H1 (cell line): ENCODE measurements at regions not wholly inside any gene's neighbourhood (a gene's known extent, or its start where the extent isn't known, plus 50 kb on each side); places are given as distances from the start of the nearest gene placed in this dataset.

ENCODE experiments used
- CTCF ChIA-PET: fragments of 300-600 bp; sonication (Branson Sonifier 250); formaldehyde crosslinking; loops from one replicate; lab custom pipeline; 2021; ENCODE audit not compliant: partially characterized antibody; lab: Charles Lee
- POLR2A ChIA-PET: fragments of 300-600 bp; sonication (Branson Sonifier 250); formaldehyde crosslinking; loops from one replicate; lab custom pipeline; 2021; ENCODE audit warnings: inconsistent platforms; ENCODE audit not compliant: partially characterized antibody; lab: Charles Lee
- DNase-seq, 2 experiments: peaks; one replicate each; pipeline versions ENCODE4 v3.0.0 to v3.0.0-alpha.2; 2010 to 2022; ENCODE audit warnings: low spot score in 2 of 2, low read depth in 1 of 2, mixed read lengths in 1 of 2
- FAIRE-seq: peaks from 2 replicates; lab custom pipeline; 2011; peaks lifted over from hg19 to GRCh38; lab: Jason Lieb, UNC
- H2AFZ ChIP-seq: 2 replicates; pipeline ENCODE4 v1.8.1; 2012; ENCODE audit warnings: low read length, inconsistent platforms
- H2AK5ac ChIP-seq: 2 replicates; pipeline ENCODE4 v1.6.1; 2013; ENCODE audit warnings: low read depth, low read length
- H2BK120ac ChIP-seq: replicated peaks from 2 replicates; pipeline ENCODE3; 2013; ENCODE audit warnings: low read depth, low read length, inconsistent platforms
- H2BK12ac ChIP-seq: 2 replicates; pipeline ENCODE4 v1.6.1; 2013; ENCODE audit warnings: low read depth, low read length
- H2BK15ac ChIP-seq: 2 replicates; pipeline ENCODE4 v1.6.1; 2013; ENCODE audit warnings: low read length
- H2BK20ac ChIP-seq: 2 replicates; pipeline ENCODE4 v1.6.1; 2013; ENCODE audit warnings: low read length
- H2BK5ac ChIP-seq: 2 replicates; pipeline ENCODE4 v1.6.1; 2013; ENCODE audit warnings: low read depth, low read length
- H3K14ac ChIP-seq: 2 replicates; pipeline ENCODE4 v1.6.1; 2013; ENCODE audit warnings: inconsistent platforms; ENCODE audit not compliant: insufficient read length
- H3K18ac ChIP-seq: 2 replicates; pipeline ENCODE4 v1.6.1; 2013; ENCODE audit warnings: low read length; ENCODE audit errors: extremely low read depth
- H3K23ac ChIP-seq: 2 replicates; pipeline ENCODE4 v1.6.1; 2013; ENCODE audit warnings: inconsistent platforms; ENCODE audit not compliant: insufficient read length
- H3K23me2 ChIP-seq: 2 replicates; pipeline ENCODE4 v1.6.1; 2013; ENCODE audit warnings: low read depth, low read length
- H3K27ac ChIP-seq: 2 replicates; pipeline ENCODE4 v1.6.1; 2011; ENCODE audit warnings: low read depth, low read length, inconsistent platforms
- H3K27me3 ChIP-seq, 4 experiments: replicated peaks in 1 of 4; 1 replicate in 1 of 4; 2 replicates in 3 of 4; pipeline versions ENCODE4 v1.6.1 to v1.8.1; 2011 to 2013; ENCODE audit warnings: low read length in 3 of 4, mild to moderate bottlenecking in 3 of 4, inconsistent platforms in 2 of 4, mixed read lengths in 2 of 4, moderate library complexity in 1 of 4; ENCODE audit not compliant: control insufficient read depth in 3 of 4, insufficient read depth in 3 of 4; ENCODE audit errors: extremely low read depth in 1 of 4
- H3K36me3 ChIP-seq, 4 experiments: 2 replicates each; pipeline versions ENCODE4 v1.6.1 to v1.8.1; 2011 to 2013; ENCODE audit warnings: mild to moderate bottlenecking in 4 of 4, low read length in 3 of 4, moderate library complexity in 2 of 4, control low read depth in 1 of 4, inconsistent platforms in 1 of 4; ENCODE audit not compliant: insufficient read depth in 4 of 4, control insufficient read depth in 2 of 4
- H3K4ac ChIP-seq: replicated peaks from 2 replicates; pipeline ENCODE3; 2013; ENCODE audit warnings: low read length, low read depth, mixed read lengths, inconsistent platforms; ENCODE audit not compliant: insufficient read length
- H3K4me1 ChIP-seq, 4 experiments: replicated peaks in 1 of 4; 1 replicate in 1 of 4; 2 replicates in 3 of 4; pipeline versions ENCODE4 v1.6.1 to v1.8.1; 2011 to 2013; ENCODE audit warnings: low read length in 3 of 4, inconsistent platforms in 2 of 4, mixed read lengths in 1 of 4; ENCODE audit not compliant: insufficient read depth in 4 of 4, control insufficient read depth in 3 of 4
- H3K4me2 ChIP-seq, 2 experiments: 2 replicates each; pipeline versions ENCODE4 v1.6.1 to v1.8.1; 2011 to 2013; ENCODE audit warnings: low read depth in 2 of 2, low read length in 2 of 2, control low read depth in 1 of 2, inconsistent platforms in 1 of 2, mild to moderate bottlenecking in 1 of 2; ENCODE audit not compliant: insufficient read depth in 1 of 2
- H3K4me3 ChIP-seq, 4 experiments: fragments of 200-600, 300-600 bp in 1 of 4; sonication (generic), shearing (Covaris generic), sonication (Bioruptor Twin) in 1 of 4; 2 replicates each; pipeline versions ENCODE4 v1.5.1 to v1.8.1; 2011 to 2016; ENCODE audit warnings: low read length in 4 of 4, low read depth in 3 of 4, control low read depth in 2 of 4, inconsistent platforms in 2 of 4, mild to moderate bottlenecking in 2 of 4, mixed read lengths in 1 of 4, moderate library complexity in 1 of 4; ENCODE audit not compliant: insufficient read depth in 2 of 4; ENCODE audit errors: extremely low read depth in 1 of 4
- H3K56ac ChIP-seq: replicated peaks from 2 replicates; pipeline ENCODE3; 2013; ENCODE audit warnings: low read depth, mild to moderate bottlenecking, mixed read lengths, low read length, inconsistent platforms; ENCODE audit not compliant: insufficient read length
- H3K79me1 ChIP-seq: 2 replicates; pipeline ENCODE4 v1.6.1; 2013; ENCODE audit warnings: low read depth, low read length, control low read depth
- H3K79me2 ChIP-seq, 2 experiments: 2 replicates each; pipeline versions ENCODE4 v1.6.1 to v1.8.1; 2012 to 2013; ENCODE audit warnings: low read length in 2 of 2, mild to moderate bottlenecking in 2 of 2, inconsistent platforms in 1 of 2; ENCODE audit not compliant: insufficient read depth in 2 of 2, control insufficient read depth in 1 of 2
- H3K9ac ChIP-seq, 4 experiments: replicated peaks in 1 of 4; 1 replicate in 1 of 4; 2 replicates in 3 of 4; pipeline versions ENCODE4 v1.6.1 to v1.8.1; 2011 to 2013; ENCODE audit warnings: low read depth in 3 of 4, low read length in 3 of 4, control low read depth in 2 of 4, mild to moderate bottlenecking in 2 of 4, moderate library complexity in 2 of 4, inconsistent platforms in 1 of 4; ENCODE audit errors: extremely low read depth in 1 of 4
- H3K9me3 ChIP-seq, 2 experiments: 2 replicates each; pipeline versions ENCODE4 v1.6.1 to v1.8.1; 2012 to 2013; ENCODE audit warnings: mild to moderate bottlenecking in 2 of 2, moderate library complexity in 2 of 2, control low read depth in 1 of 2, inconsistent platforms in 1 of 2, low read depth in 1 of 2, low read length in 1 of 2, mixed read lengths in 1 of 2; ENCODE audit not compliant: insufficient read depth in 2 of 2
- H4K20me1 ChIP-seq, 2 experiments: replicated peaks in 1 of 2; 2 replicates each; pipeline versions ENCODE3 to v1.8.1; 2011 to 2013; ENCODE audit warnings: inconsistent platforms in 2 of 2, low read length in 2 of 2, mild to moderate bottlenecking in 1 of 2; ENCODE audit not compliant: insufficient read depth in 2 of 2, control insufficient read depth in 1 of 2
- H4K5ac ChIP-seq: 2 replicates; pipeline ENCODE4 v1.6.1; 2013; ENCODE audit warnings: low read length, low read depth, mixed read lengths, inconsistent platforms; ENCODE audit not compliant: insufficient read length
- H4K8ac ChIP-seq: 2 replicates; pipeline ENCODE4 v1.8.0; 2013; ENCODE audit warnings: mild to moderate bottlenecking, moderate library complexity, low read length, inconsistent platforms; ENCODE audit not compliant: insufficient read depth; ENCODE audit errors: extremely low read depth
- H4K91ac ChIP-seq: replicated peaks from 2 replicates; pipeline ENCODE3; 2013; ENCODE audit warnings: low read length, mixed read lengths, inconsistent platforms; ENCODE audit not compliant: insufficient read length
- ASH2L ChIP-seq: fragments of 200-600, 300-600 bp; sonication (generic); IDR thresholded peaks from one replicate; pipeline ENCODE4 v1.7.1; 2017; ENCODE audit warnings: low read length
- CTBP2 ChIP-seq: IDR thresholded peaks from 2 replicates; pipeline ENCODE4 v1.7.0; 2011; ENCODE audit warnings: borderline replicate concordance, mild to moderate bottlenecking, moderate library complexity, mixed read lengths, low read length; ENCODE audit not compliant: insufficient read depth, insufficient read length
- GABPA ChIP-seq: IDR thresholded peaks from 2 replicates; pipeline ENCODE4 v1.6.1; 2011; ENCODE audit warnings: mild to moderate bottlenecking, low read length, moderate library complexity, borderline replicate concordance; ENCODE audit not compliant: insufficient read depth
- HDAC2 ChIP-seq, 2 experiments: fragments of 300-600 bp in 1 of 2; sonication (generic) in 1 of 2; IDR thresholded peaks; 2 replicates each; pipeline ENCODE4 v1.6.1; 2011 to 2012; ENCODE audit warnings: low read depth in 2 of 2, low read length in 2 of 2, mild to moderate bottlenecking in 2 of 2, moderate library complexity in 2 of 2, borderline replicate concordance in 1 of 2, inconsistent platforms in 1 of 2
- NANOG ChIP-seq: IDR thresholded peaks from 2 replicates; pipeline ENCODE4 v1.6.1; 2011; ENCODE audit warnings: low read length, low read depth, mild to moderate bottlenecking, inconsistent platforms; ENCODE audit not compliant: insufficient read depth, poor library complexity, severe bottlenecking
- PHF8 ChIP-seq: fragments of 200-600 bp; sonication (generic); conservative IDR thresholded peaks from 2 replicates; pipeline ENCODE4 v1.7.1; 2012; ENCODE audit warnings: low read depth, mild to moderate bottlenecking, inconsistent platforms, low read length, moderate library complexity
- SAP30 ChIP-seq: fragments of 300-600 bp; sonication (generic); IDR thresholded peaks from 2 replicates; pipeline ENCODE4 v1.7.1; 2012; ENCODE audit warnings: low read length, moderate library complexity, mild to moderate bottlenecking, inconsistent platforms; ENCODE audit not compliant: insufficient read depth, insufficient replicate concordance
- SIN3A ChIP-seq, 2 experiments: IDR thresholded peaks in 1 of 2; conservative IDR thresholded peaks in 1 of 2; 2 replicates each; pipeline ENCODE4 v1.6.1; 2011 to 2012; ENCODE audit warnings: low read length in 2 of 2, improper control_type of control experiment in 1 of 2, low read depth in 1 of 2, mild to moderate bottlenecking in 1 of 2
- TCF12 ChIP-seq: IDR thresholded peaks from 2 replicates; pipeline ENCODE4 v1.6.1; 2011; ENCODE audit warnings: low read depth, mild to moderate bottlenecking, low read length
- TEAD4 ChIP-seq: IDR thresholded peaks from 2 replicates; pipeline ENCODE4 v1.6.1; 2012; ENCODE audit warnings: low read depth, low read length, inconsistent platforms, mixed read lengths
- WGBS, 2 experiments: shearing (Covaris generic) in 1 of 2; methylation state at CpG; one replicate each; pipeline versions ENCODE4 v1.1.6 to v1.1.7; 2013 to 2015; ENCODE audit warnings: low lambda C conversion rate in 2 of 2, mixed read lengths in 2 of 2, inconsistent platforms in 1 of 2, low coverage in 1 of 2, missing lambda C conversion rate in 1 of 2; ENCODE audit not compliant: insufficient replicate concordance in 2 of 2, insufficient coverage in 1 of 2, insufficient read length in 1 of 2; ENCODE audit errors: extremely low coverage in 1 of 2, missing lambda C conversion rate in 1 of 2; 5-methylcytosine and 5-hydroxymethylcytosine counted together
- TF ChIP-seq, protein P1 (sequence below), 3 experiments: IDR thresholded peaks; 1 replicate in 2 of 3; 2 replicates in 1 of 3; pipeline versions ENCODE4 v1.5.1 to v1.6.1; 2011; ENCODE audit warnings: low read length in 3 of 3, mild to moderate bottlenecking in 3 of 3, inconsistent platforms in 2 of 3, low read depth in 1 of 3, moderate library complexity in 1 of 3; ENCODE audit not compliant: insufficient read depth in 1 of 3; ENCODE audit errors: control extremely low read depth in 1 of 3

DNA sequence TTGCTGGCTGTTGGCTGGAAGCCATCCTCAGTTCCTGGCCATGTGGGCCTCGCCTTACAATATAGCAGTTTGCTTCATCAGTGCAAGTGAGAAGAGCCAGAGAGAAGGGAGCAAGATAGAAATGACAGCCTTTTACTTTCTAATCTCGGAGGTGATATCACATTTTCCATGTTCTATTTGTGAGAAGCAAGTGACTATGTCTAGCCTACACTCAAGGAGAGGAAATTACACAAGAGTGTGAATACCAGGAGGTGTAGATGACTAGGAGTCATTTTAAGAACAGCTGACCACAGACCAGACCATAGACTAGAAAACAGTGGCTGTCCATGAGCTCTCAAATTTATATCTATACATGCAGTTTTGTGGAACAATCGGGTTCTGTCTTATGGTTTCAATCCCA, 163.0 kb upstream of the NRXN3 start:
- ChIA-PET CTCF (interaction anchor here (1.3 to 1.5 kb wide), 3 partner anchors 9 to 146 kb away, joined by 3 to 5 read pairs (median 3); no protein-coding TSS in a partner anchor), POLR2A (no interaction called here)
- FAIRE-seq = no peak
- WGBS, 2 experiments = 88% methylated on average over 3 of the region's 3 CpGs; no CpG with 5 or more reads in 1 of the 2 experiments
- Histone ChIP-seq H4K8ac (no peak overlapping the region), H3K79me2 (no peaks in the 10 kb centered on the region), H3K79me1 (no peaks in the 10 kb centered on the region), H3K18ac (no peak overlapping the region), H2BK5ac (no peak overlapping the region), H3K14ac (no peak overlapping the region), H4K5ac (no peak overlapping the region), H4K91ac (no peak overlapping the region), H3K27ac (no peak overlapping the region), H3K4me2 (no peak overlapping the region), H3K36me3 (no peaks in the 10 kb centered on the region), H2BK12ac (no peak overlapping the region), H3K9ac (no peak overlapping the region), H3K23me2 (no peaks in the 10 kb centered on the region), H2BK120ac (no peak overlapping the region), H2BK20ac (no peak overlapping the region), H2AK5ac (no peak overlapping the region), H3K4ac (no peak overlapping the region), H3K27me3 (no peaks in the 10 kb centered on the region), H2AFZ (no peak overlapping the region), H3K56ac (no peak overlapping the region), H3K4me1 (no peaks in the 10 kb centered on the region), H2BK15ac (no peak overlapping the region), H3K23ac (no peak overlapping the region), H4K20me1 (no peaks in the 10 kb centered on the region), H3K4me3 (no peak overlapping the region), H3K9me3 (no peaks in the 10 kb centered on the region)
- no peak for DNase-seq
- no peak for TF ChIP-seq TEAD4
- no peak for TF ChIP-seq PHF8
- no peak for TF ChIP-seq SAP30
- TF ChIP-seq CTBP2 = no peak
- TF ChIP-seq TCF12 = no peak
- no peak for TF ChIP-seq SIN3A (conservative IDR thresholded peaks at IDR 0.05 in 1 of 2, IDR thresholded peaks at IDR 0.05 in 1 of 2; ENCODE audit: low read depth in 1 of 2, low read length in 2 of 2)
- TF ChIP-seq HDAC2 (IDR thresholded peaks at IDR 0.05; ENCODE audit: borderline replicate concordance in 1 of 2, low read depth in 2 of 2, low read length in 2 of 2) = no peak
- no peak for TF ChIP-seq NANOG
- no peak for TF ChIP-seq GABPA
- TF ChIP-seq, protein P1, sequence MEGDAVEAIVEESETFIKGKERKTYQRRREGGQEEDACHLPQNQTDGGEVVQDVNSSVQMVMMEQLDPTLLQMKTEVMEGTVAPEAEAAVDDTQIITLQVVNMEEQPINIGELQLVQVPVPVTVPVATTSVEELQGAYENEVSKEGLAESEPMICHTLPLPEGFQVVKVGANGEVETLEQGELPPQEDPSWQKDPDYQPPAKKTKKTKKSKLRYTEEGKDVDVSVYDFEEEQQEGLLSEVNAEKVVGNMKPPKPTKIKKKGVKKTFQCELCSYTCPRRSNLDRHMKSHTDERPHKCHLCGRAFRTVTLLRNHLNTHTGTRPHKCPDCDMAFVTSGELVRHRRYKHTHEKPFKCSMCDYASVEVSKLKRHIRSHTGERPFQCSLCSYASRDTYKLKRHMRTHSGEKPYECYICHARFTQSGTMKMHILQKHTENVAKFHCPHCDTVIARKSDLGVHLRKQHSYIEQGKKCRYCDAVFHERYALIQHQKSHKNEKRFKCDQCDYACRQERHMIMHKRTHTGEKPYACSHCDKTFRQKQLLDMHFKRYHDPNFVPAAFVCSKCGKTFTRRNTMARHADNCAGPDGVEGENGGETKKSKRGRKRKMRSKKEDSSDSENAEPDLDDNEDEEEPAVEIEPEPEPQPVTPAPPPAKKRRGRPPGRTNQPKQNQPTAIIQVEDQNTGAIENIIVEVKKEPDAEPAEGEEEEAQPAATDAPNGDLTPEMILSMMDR (IDR thresholded peaks at IDR 0.05; ENCODE audit: control extremely low read depth in 1 of 3, insufficient read depth in 1 of 3, low read depth in 1 of 3, low read length in 3 of 3) = no peak
- TF ChIP-seq ASH2L = no peak
